ENCODE measurements at regions not wholly inside any gene's neighbourhood (a gene's known extent, or its start where the extent isn't known, plus 50 kb on each side); places are given as distances from the start of the nearest gene placed in this dataset.

DNA sequence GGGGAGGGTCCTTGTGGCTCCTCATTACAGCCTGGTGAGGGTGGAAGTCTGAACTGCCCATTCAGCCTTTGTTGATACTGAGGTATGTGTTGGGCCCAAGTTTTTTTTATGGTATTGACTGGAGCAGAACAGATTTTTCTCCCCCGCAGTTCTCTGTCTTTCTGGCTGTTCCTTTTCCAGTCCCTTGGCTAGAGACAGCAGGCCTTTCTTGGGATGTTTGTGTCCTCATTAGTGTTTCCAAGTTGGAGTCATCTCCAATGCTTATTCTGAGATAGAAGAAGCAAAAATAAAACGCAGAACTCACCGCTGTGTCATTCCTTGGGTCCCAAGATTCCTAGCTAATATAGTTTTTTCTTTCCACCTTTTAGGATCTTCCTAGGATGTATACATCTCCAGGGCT, 193.3 kb downstream of the RAMP3 start:
- no peak for DNase-seq (ENCODE audit: low read depth in 2 of 2)

DNA sequence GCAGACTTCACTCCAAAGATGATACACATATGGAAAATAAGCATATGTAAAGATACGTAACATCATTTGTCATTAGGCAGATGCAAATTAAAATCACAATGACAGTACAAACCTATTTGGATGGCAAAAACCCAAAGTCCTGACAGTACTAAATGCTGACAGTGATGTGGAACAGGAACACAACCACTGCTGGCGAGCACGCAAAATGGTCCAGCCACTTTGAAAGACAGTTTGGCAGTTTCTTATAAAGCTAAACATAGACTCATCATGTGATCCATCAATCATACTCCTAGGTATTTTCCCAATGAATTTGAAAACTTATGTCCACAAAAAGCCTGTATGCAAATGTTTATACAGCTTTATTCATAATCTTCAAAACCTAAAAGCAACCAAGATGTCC, 200.7 kb downstream of the RAMP3 start:
- DNase-seq (ENCODE audit: low read depth in 2 of 2), result no peak

DNA sequence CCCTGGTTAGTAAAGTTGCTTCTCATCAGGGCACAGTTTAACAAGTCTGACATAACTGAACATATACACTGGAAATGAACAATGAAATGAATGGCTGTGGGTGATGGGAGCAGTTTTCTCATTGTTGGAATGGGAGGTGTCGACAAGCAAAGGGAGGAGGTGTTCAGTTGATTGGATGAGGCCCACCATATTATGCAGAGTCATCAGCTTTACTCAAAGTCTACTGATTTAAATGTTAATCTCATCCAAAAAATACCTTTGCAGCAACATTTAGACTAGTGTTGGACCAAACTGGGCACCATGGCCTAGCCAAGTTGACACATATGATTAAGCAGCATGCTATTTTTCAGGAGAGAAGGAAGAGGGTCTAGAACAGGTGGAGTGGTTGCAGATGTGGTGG, 201.7 kb downstream of the RAMP3 start:
- DNase-seq (ENCODE audit: low read depth in 2 of 2), result no peak

DNA sequence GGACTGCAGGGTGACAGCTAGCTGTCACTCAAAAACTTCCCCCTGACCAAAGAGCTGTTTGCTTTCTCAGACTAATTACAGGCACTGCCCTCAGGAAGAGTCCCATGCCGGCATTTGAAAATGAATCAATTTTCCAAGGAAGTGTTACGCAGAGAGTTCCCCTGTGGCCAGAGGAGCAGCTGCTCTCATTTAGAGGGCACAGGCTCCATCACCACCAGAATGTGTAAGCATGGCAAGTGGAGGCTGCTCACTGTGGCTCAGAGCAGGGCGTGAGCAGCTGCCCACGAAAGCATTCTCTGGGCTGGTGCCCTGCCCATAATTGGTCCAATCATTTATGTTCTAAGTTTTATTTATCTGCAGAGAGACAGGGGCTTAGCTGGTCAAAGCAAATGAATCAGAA, 202.2 kb downstream of the RAMP3 start:
- DNase-seq (ENCODE audit: low read depth in 2 of 2), result no peak

DNA sequence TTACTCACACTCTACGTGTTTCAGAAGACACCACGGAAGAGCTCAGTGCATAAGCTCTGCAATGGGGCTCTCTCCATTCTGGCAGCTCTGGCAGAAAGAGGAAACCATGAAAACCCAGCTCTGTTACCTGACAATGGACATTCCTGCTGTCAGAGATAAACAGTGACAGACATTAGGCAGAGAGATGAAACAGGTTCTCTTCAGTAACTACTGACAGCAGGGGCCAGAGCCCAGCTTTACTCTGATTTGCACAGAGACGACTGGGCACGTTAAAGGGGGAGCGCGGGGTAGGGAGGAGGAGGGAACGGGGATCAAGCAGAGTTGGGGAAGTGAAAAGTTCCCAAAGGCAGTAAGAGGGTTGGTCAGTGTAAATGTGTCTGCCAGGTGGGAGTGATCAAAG, 206.1 kb downstream of the RAMP3 start:
- no peak for DNase-seq (ENCODE audit: low read depth in 2 of 2)

DNA sequence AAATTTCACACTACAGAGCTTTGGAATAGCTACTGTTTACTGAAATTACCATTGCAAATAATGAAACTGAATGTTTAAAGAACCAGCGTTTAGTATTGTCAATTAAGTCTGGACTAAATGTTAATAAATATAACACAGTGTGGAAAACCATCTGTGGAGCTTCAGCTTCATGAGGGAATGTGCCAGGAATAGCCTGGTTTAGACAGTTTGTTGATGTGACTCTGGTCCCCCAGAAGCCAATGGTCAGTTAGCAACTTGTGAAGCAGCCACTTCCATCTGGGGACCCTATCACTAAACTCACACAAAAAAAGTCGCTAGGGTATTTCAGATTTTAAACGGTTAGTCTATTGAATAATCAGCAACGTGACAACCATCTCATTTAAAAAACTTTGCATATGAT, 207.8 kb downstream of the RAMP3 start:
- DNase-seq (ENCODE audit: low read depth in 2 of 2), result no peak

DNA sequence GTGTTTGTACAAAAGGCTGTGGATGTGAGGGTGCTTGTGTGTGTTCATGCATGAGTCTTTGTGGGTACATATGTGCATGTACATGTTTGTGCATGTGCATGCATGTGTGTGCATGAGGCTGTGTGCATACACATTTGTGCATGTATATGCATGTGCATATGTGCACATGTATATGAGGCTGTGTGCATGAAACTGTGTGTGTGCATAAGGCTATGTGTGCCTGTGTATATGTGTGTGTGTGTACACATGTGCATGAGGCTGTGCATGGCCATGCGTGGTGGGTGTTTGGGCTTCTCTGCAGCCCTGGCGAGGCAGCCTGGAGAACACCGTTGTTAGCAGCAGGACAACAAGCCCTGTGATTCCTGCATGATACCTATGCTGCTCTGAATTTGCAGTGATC, 207.7 kb upstream of the ADCY1 start:
- DNase-seq (ENCODE audit: low read depth in 2 of 2), result no peak

DNA sequence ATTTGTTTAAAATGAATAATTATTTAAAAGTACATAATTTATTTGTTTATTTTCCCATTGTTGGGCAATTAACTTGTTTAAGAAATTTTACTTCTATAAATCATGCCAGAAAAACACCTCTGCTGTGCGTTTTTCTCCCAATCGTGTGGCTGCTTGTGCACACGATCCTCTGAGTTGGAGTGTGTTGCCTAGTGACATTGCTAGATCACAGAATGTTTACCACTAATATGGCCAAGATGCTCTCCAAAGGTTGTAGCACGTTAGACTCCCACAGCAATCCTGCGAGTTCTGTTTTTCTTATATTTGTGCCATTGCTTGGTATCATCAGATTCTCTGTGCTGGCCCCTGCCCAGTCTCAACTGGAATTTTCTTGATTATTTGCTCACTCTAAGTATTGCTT, 207.1 kb upstream of the ADCY1 start:
- no peak for DNase-seq (ENCODE audit: low read depth in 2 of 2)

DNA sequence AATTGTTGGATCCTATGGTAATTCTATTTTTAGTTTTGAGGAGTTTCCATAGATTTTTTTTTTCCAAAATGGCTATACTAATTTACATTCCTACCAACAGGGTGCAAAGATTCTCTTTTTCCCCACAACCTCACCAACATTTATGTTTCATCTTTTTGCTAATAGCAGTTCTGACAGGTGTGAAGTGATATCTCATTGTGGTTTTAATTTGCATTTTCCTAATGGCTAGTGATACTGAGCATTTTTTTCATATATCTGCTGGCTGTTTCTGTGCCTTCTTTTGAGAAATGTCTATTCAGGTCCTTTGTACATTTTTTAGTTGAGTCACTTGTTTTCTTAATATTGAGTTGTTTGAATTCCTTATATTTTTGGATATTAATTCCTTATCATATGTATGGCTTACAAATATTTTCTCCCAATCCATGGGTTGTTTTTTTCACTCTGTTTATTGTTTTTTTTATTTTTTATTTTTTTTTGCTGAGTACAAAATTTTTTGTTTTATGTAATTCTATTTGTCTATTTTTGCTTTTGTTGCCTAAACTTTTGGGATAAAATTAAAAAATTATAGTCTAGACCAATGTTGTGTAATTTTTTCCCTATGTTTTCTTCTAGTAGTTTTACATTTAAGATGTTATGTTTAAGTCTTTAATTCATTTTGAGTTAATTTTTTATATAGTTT, 205.9 kb upstream of the ADCY1 start:
- no peak for DNase-seq (ENCODE audit: low read depth in 2 of 2)

DNA sequence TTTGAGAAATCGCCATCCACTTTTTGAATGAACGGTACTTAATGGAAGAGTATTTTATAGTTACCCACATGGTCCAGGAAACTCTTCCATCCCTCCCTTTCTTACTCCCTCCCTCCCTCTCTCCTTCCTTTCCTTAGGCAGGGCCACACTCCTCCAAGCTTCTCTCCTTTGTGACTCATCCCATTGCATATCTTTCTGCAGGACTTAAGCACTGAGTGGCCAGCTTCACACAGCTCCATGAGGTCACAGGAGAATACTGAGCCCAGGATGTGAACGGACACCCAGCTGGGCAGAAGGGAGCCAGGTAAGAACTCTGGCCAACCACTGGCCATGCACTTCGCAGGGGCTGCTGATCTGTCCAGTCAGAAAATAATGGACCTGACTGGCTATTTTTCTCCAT, 189.7 kb upstream of the ADCY1 start:
- no peak for DNase-seq (ENCODE audit: low read depth in 2 of 2)

DNA sequence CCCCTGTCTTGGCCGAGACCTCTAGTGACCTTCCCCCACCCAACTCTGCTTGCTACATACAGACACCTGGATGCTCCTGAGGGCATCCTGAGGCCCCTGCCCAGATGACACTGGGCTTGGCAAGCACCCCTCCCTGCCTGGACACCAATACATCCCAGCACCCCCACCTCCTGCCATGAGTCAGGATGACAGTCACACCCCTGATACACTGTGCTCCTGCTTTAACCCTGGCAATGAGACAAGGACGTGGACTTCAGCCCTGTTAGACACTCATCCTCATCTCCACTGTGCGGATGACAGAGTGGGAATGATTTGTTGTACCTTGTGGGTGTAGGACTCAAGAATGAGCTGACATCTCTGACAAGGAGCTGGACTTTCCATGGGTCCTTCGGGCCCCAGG, 186.3 kb upstream of the ADCY1 start:
- no peak for DNase-seq (ENCODE audit: low read depth in 2 of 2)

DNA sequence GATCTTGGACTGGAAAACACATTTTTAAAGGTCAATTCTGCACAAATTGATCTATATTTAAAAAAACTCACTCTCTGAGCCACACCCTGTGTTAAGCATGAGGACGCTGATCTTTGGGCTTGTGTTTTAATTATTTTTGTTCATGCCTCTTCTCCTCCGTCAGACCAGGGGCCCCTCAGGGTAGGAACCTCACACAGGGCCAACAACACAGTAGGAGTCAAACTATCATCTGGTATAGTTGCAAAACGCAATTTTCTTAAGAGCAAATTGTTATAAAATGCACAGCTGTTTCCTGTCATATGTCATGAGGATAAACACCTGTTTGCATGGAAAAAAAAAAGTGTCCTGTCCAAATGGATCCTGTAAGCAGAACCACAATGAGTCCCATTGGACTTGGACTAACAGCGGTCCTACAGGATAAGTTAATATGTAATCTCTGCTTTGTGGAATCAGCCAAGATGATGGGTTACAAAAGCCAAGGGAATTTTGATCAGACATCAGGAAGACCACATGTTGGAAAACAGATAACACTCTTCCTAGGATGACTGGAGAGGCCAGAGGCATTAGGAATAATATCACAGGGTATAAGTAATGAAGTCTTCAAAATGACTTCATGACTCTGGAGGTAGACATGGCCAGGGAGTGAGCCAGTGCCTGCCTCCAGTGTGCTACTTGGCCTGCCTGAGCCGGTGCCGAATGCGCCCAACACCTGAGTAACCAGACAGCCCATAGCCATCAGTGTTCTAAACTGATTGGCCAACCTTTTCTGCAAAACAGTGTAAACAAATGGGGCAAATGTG, 184.9 kb upstream of the ADCY1 start:
- DNase-seq (ENCODE audit: low read depth in 2 of 2), result no peak

DNA sequence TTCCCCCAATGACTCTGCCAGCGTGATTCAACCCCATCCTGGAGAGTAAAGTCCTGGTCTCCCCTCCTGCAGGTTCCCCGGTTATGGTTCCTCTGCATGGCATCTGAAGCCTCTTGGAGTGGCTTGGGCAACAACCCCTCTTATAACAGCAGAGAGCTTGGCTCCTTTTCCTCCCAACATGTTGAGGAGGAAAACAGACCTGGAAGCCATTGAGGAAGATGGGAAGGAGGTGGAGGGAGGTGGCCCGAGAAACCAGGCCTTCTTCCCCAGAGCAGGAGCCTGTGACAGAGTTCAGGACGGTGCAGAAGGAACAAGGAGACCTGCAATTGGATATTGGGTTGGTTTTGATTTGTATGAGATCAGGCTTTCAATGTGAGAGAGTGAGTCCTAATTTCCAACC, 184.0 kb upstream of the ADCY1 start:
- no peak for DNase-seq (ENCODE audit: low read depth in 2 of 2)

DNA sequence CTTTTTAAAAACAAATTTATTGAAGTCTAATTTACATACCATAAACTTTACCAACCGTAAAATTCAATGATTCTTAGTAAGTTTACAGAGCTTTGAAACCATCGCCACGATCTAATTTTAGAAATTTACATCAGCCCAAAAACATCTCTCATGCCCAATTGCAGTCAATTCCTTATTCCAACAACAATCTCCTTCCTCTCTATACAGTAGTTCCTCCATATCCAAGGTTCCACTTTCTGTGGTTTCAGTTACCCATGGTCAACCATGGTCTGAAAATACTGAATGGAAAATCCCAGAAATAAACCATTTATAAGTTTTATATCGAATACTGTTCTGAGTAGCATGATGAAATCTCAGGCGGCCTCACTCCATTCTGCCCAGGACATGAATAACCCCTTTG, 183.4 kb upstream of the ADCY1 start:
- DNase-seq (ENCODE audit: low read depth in 2 of 2), result no peak

DNA sequence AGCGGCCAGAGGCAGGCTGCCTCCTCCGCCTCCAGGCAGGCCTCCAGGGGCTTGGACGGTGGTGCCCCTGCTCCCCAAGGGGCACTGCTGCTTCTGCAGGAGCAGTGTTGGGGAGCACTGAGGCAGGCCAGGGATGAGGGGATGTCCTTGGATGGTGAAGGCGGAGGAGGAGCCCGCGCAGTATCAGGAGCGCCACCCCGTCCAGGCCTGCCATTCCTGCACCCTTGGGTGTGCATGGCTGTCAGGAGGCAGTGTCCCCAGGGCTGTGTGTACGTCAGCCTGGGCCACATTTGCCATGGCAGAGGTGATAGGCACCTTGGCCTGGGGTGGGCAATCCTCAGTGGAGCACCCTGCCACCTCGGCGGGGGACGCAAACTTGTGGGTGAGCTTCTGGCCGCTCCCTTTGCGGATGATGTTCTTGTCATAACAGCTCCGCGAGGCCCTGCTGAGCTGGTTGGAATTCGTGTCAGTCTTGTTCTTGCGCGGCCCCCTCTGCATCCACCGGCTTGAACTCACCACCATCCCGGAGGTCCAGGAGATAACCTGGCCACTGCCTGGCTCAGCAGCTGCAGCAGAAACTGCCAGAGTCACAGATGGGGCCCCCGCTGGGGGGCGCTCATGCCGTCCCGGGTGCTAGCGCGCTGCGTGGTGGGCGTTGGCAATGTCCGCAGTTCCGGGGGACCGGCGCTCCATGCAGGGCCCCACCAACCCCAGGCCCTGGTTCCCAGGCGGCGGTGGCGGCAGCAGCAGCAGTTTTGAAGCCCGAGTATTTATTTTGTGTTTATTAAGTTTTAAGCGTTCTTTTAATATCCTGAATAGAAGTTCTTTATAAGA, 182.3 kb upstream of the ADCY1 start:
- no peak for DNase-seq (ENCODE audit: low read depth in 2 of 2)

DNA sequence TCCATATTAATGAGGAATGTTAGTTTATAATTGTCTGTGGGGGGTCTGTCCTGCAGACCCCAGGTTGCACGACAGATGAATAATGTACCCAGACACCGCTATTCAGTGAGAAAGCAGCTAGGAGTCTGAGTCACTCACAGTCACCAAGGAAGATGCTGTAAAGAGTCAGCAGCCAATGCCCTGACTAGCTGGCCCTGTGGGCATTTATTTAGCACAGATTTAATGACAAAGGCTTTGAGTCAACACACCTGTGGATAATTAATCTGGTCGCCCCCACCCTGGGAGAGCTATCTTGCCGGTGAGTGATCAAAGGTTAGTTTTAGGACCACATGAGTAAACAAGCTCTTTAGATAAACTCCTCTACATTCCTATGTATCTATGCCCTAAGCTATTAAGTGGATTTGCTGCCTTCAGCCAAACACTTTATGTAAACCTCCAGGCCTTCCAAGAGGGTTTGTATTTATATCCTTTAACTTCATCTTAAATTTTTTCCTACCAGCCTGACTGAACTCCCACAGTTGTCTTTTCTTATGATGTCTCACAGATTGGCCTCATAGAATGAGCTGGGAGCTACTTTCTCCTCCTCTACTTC, 180.0 kb upstream of the ADCY1 start:
- DNase-seq (ENCODE audit: low read depth in 2 of 2), result no peak

DNA sequence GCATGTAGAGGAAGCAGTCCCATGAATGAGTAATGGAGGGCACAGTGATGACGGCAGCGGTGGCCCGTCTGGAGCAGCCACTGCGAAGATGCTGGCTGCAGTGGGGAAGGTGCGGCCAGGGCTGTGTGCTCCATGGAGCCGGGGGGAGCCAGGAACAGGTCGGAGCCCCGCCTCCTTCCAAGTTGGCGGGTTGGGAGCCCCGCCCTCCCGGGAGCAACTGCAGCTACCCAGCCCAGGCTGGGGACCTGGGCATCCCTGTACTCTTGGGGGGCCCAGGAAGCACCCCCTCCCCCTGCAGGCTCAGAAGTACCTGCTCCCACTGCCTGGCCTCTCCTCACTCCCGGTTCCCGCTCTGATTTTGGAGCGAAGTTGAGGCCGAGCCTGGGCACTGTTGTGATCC, 175.1 kb upstream of the ADCY1 start:
- DNase-seq (ENCODE audit: low read depth in 2 of 2), result no peak

DNA sequence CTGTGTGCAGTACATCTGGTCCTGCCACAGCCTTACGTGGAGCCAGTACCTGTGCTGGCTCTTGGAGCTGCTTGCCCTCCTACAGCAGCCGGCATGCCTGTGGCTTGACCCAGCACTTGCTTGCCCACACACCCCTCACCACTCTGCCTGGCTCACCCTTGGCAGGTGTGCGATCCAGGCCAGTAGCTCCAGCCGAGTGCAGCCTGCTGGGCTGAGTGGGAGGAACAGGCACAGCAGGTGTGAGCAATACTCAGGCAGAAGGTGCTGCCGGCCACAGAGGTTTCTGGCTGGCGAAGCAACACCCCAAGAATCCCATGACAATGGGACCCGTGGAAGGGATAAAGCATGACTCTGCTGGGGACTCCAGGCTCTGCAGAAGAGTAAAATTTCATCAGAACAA, 173.5 kb upstream of the ADCY1 start:
- DNase-seq (ENCODE audit: low read depth in 2 of 2), result no peak

DNA sequence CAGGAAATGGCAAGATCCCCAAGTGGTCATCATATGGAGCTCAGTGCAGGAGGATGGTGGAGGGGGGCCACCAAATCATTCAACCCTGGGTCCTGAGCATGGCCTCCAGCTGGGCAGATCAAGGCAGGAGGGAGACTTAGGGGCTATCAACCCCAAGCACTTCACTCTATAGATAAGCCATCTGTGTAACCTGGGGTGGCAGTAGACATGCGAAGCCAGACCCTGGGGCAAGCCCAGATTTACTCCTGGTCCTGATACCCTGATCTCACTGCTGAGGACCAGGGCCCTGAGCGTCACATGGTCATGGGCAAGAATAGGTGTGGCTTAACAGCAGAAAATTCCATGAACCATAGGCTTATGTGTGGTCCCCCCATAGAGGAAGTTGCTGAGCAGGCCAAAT, 173.0 kb upstream of the ADCY1 start:
- no peak for DNase-seq (ENCODE audit: low read depth in 2 of 2)

DNA sequence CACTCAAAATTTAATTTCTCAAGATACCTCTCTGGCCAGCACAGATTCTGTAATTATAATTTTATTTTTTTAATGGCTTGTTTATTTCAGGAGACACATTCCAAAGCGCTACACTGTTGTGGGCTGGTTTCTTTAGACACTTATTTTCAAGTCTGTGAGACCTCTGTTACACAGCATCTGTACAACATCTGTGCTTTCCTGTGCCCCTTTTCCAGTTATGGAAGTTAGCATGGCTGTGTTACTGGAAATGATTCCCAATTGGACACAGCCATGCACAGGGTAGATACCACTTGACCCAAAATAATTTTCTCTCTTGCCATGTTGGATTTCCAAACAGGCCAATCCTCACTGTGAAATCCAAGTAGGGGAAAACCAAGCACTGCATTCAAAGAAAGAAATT, 172.3 kb upstream of the ADCY1 start:
- no peak for DNase-seq (ENCODE audit: low read depth in 2 of 2)

DNA sequence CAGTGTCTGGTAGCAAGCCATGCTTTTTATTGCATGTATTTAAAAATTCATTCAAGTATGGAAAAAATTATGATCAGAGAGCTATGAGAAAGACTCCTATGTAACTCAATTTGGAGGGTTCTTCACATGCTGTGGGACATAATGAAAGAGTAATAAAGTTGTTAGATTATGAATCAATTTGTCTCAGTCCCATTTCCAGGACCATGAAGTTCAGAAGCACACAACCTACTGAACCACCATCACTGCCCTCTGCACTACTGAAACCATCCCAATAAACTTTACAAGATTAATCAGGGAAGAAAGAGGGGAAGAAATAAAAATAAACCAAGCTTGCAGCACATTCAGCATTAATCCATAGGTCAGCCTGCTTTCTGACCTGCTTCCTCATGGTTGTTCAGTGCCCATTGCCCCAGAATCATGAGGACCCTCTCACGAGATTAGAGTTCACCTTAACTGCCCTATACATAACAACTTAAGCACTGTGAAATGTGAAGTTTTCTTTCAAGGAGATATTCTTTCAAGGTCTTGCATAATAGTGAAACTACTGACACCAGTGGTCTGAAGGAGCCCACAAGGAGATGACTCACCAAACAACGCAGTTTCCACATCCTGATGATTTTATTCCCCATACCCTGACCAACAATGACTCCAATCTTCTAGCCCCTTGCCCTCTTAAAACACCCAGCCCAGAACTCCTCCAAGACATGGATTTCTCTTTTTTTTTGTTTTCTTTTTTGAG, 171.5 kb upstream of the ADCY1 start:
- no peak for DNase-seq (ENCODE audit: low read depth in 2 of 2)

DNA sequence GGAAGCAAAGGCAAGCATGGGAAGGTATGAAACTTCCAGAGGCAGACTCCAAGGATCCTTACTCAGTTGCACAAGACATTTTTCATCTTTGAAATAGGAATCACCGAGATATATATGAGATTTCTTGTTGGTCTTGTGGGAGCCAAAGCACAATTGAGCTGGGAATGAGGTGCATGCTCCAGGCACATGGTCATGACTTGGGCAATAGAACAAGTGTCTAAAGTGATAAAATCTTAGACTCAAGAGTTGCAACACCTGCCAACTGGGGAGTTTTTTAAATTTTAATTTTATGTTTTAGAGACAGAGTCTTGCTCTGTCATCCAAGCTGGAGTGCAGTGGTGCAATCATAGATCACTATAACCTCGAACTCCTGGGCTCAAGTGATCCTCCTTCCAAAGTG, 169.5 kb upstream of the ADCY1 start:
- DNase-seq (ENCODE audit: low read depth in 2 of 2), result no peak

Measured in activated CD8-positive, alpha-beta memory T cell treated with anti-CD3 and anti-CD28 coated beads for 4 hours (primary cell).